ENCODE measurements at regions not wholly inside any gene's neighbourhood (a gene's known extent, or its start where the extent isn't known, plus 50 kb on each side); places are given as distances from the start of the nearest gene placed in this dataset.

GRCh38 chr6:19320111-19320581 is 517.0 kb upstream of the ID4 start:
- H3K14ac ChIP-seq (ENCODE audit: insufficient read length) = no peak overlapping the region
- no peak overlapping the region for H4K5ac ChIP-seq (ENCODE audit: insufficient read length, low read depth, low read length)
- POLR2A ChIA-PET (ENCODE audit: partially characterized antibody) = interaction anchor here (0.6 kb wide), 1 partner anchor 15 kb away, joined by 3 read pairs; no protein-coding TSS in a partner anchor
- no peak overlapping the region for H4K91ac ChIP-seq (replicated peaks; ENCODE audit: insufficient read length, low read length)
- 79% methylated on average over 3 of the region's 3 CpGs; no CpG with 5 or more reads in 1 of the 2 experiments for WGBS, 2 experiments (ENCODE audit: extremely low coverage in 1 of 2, insufficient coverage in 1 of 2, insufficient read length in 1 of 2, insufficient replicate concordance in 2 of 2, low coverage in 1 of 2, low lambda C conversion rate in 2 of 2, missing lambda C conversion rate in 1 of 2)
- no peak overlapping the region for H2BK5ac ChIP-seq (ENCODE audit: low read depth, low read length)
- no peaks in the 10 kb centered on the region for H3K36me3 ChIP-seq (ENCODE audit: control insufficient read depth in 2 of 4, insufficient read depth in 4 of 4, low read length in 3 of 4)
- H2AFZ ChIP-seq (ENCODE audit: low read length) = no peak overlapping the region
- no peak overlapping the region for H3K4me2 ChIP-seq (ENCODE audit: insufficient read depth in 1 of 2, low read depth in 2 of 2, low read length in 2 of 2)
- no peak overlapping the region for H2BK20ac ChIP-seq (ENCODE audit: low read length)
- H4K20me1 ChIP-seq (replicated peaks in 1 of 2; ENCODE audit: control insufficient read depth in 1 of 2, insufficient read depth in 2 of 2, low read length in 2 of 2) = no peaks in the 10 kb centered on the region
- no peaks in the 10 kb centered on the region; the same call in 1 of the 2 replicates for H3K23me2 ChIP-seq (ENCODE audit: low read depth, low read length)
- no peak overlapping the region for H3K4me3 ChIP-seq (ENCODE audit: extremely low read depth in 1 of 4, insufficient read depth in 2 of 4, low read depth in 3 of 4, low read length in 4 of 4)
- no peak overlapping the region for H2BK120ac ChIP-seq (replicated peaks; ENCODE audit: low read depth, low read length)
- no peak overlapping the region for H3K9ac ChIP-seq (replicated peaks in 1 of 4; ENCODE audit: extremely low read depth in 1 of 4, low read depth in 3 of 4, low read length in 3 of 4)
- H2AK5ac ChIP-seq (ENCODE audit: low read depth, low read length) = no peak overlapping the region
- no peak overlapping the region for H3K27ac ChIP-seq (ENCODE audit: low read depth, low read length)
- no peak overlapping the region for H2BK12ac ChIP-seq (ENCODE audit: low read depth, low read length)
- H2BK15ac ChIP-seq (ENCODE audit: low read length) = no peak overlapping the region
- CTCF ChIA-PET (ENCODE audit: partially characterized antibody) = no interaction called here
- DNase-seq (ENCODE audit: low read depth in 1 of 2, low spot score in 2 of 2) = no peak
- no peaks in the 10 kb centered on the region; a peak in 1 of 7 replicates for H3K27me3 ChIP-seq (replicated peaks in 1 of 4; ENCODE audit: control insufficient read depth in 3 of 4, extremely low read depth in 1 of 4, insufficient read depth in 3 of 4, low read length in 3 of 4)
- no peaks in the 10 kb centered on the region for H3K9me3 ChIP-seq (ENCODE audit: insufficient read depth in 2 of 2, low read depth in 1 of 2, low read length in 1 of 2)
- no peak for FAIRE-seq
- no peak overlapping the region for H3K18ac ChIP-seq (ENCODE audit: extremely low read depth, low read length)
- no peaks in the 10 kb centered on the region for H3K4me1 ChIP-seq (replicated peaks in 1 of 4; ENCODE audit: control insufficient read depth in 3 of 4, insufficient read depth in 4 of 4, low read length in 3 of 4)
- H3K4ac ChIP-seq (replicated peaks; ENCODE audit: insufficient read length, low read depth, low read length) = no peak overlapping the region
- H3K79me1 ChIP-seq (ENCODE audit: low read depth, low read length) = no peaks in the 10 kb centered on the region
- no peak overlapping the region for H4K8ac ChIP-seq (ENCODE audit: extremely low read depth, insufficient read depth, low read length)
- H3K56ac ChIP-seq (replicated peaks; ENCODE audit: insufficient read length, low read depth, low read length) = no peak overlapping the region
- no peaks in the 10 kb centered on the region for H3K79me2 ChIP-seq (ENCODE audit: control insufficient read depth in 1 of 2, insufficient read depth in 2 of 2, low read length in 2 of 2)
- no peak overlapping the region for H3K23ac ChIP-seq (ENCODE audit: insufficient read length)
- TF ChIP-seq YY1 (IDR thresholded peaks at IDR 0.05; ENCODE audit: low read depth, low read length) = no peak
- no peak for TF ChIP-seq GTF2F1 (IDR thresholded peaks at IDR 0.05; ENCODE audit: borderline replicate concordance, low read depth, low read length)
- no peak for TF ChIP-seq RXRA (IDR thresholded peaks at IDR 0.05; ENCODE audit: insufficient read depth, low read depth, low read length)
- TF ChIP-seq USF2 (IDR thresholded peaks at IDR 0.05; ENCODE audit: low read length) = no peak
- TF ChIP-seq NANOG (IDR thresholded peaks at IDR 0.05; ENCODE audit: insufficient read depth, low read depth, low read length, poor library complexity, severe bottlenecking) = no peak
- TF ChIP-seq KDM1A (IDR thresholded peaks at IDR 0.05; ENCODE audit: borderline replicate concordance, low read length) = no peak
- TF ChIP-seq ATF2 (IDR thresholded peaks at IDR 0.05; ENCODE audit: low read length) = no peak
- no peak for TF ChIP-seq GABPA (IDR thresholded peaks at IDR 0.05; ENCODE audit: borderline replicate concordance, insufficient read depth, low read length)
- no peak for TF ChIP-seq HDAC6 (IDR thresholded peaks at IDR 0.05; ENCODE audit: low read depth, low read length)
- no peak for TF ChIP-seq TEAD4 (IDR thresholded peaks at IDR 0.05; ENCODE audit: low read depth, low read length)
- no peak for TF ChIP-seq SP2 (IDR thresholded peaks at IDR 0.05; ENCODE audit: low read length)

All from H1 (cell line).